HL-60 (cell line): ENCODE measurements at regions not wholly inside any gene's neighbourhood (a gene's known extent, or its start where the extent isn't known, plus 50 kb on each side); places are given as distances from the start of the nearest gene placed in this dataset.

Experiments used
- DNase-seq, 2 experiments: peaks; one replicate each; pipeline ENCODE4 v3.0.0-alpha.2; 2010 to 2020; ENCODE audit warnings: low read depth in 1 of 2, low spot score in 1 of 2
- H3K27ac ChIP-seq: fragments of 250-450 bp; sonication (Bioruptor Pico); replicated peaks from 2 replicates; pipeline ENCODE4 v1.5.1; 2020; ENCODE audit warnings: mild to moderate bottlenecking, moderate library complexity
- H3K27me3 ChIP-seq: fragments of 250-450 bp; sonication (Bioruptor Pico); 2 replicates; pipeline ENCODE4 v1.5.1; 2021; ENCODE audit warnings: mild to moderate bottlenecking, moderate library complexity; ENCODE audit not compliant: insufficient read depth, poor library complexity, severe bottlenecking
- H3K4me3 ChIP-seq: replicated peaks from 2 replicates; pipeline ENCODE4 v1.5.1; 2011; ENCODE audit warnings: mild to moderate bottlenecking, control low read depth, low read length; ENCODE audit not compliant: insufficient read depth
- GABPA ChIP-seq: IDR thresholded peaks from 2 replicates; pipeline ENCODE4 v1.6.1; 2012; ENCODE audit warnings: low read depth
- POLR2AphosphoS5 ChIP-seq: IDR thresholded peaks from 2 replicates; pipeline ENCODE4 v1.6.1; 2012; ENCODE audit warnings: low read depth
- REST ChIP-seq: IDR thresholded peaks from 2 replicates; pipeline ENCODE4 v1.6.1; 2012; ENCODE audit warnings: low read depth; ENCODE audit not compliant: insufficient replicate concordance
- SPI1 ChIP-seq: IDR thresholded peaks from 2 replicates; pipeline ENCODE4 v1.6.1; 2012; ENCODE audit warnings: low read depth, mild to moderate bottlenecking, borderline replicate concordance
- TF ChIP-seq, protein P1 (sequence below): IDR thresholded peaks from one replicate; pipeline ENCODE4 v1.5.1; 2011; ENCODE audit warnings: low read length, control low read depth, inconsistent platforms; ENCODE audit not compliant: insufficient read depth

- no peak overlapping the region for H3K4me3 ChIP-seq
- H3K27ac ChIP-seq: no peak overlapping the region
- no peaks in the 10 kb centered on the region for H3K27me3 ChIP-seq
- TF ChIP-seq SPI1 (no peak), REST (no peak), GABPA (no peak), POLR2AphosphoS5 (no peak)
- TF ChIP-seq, protein P1, sequence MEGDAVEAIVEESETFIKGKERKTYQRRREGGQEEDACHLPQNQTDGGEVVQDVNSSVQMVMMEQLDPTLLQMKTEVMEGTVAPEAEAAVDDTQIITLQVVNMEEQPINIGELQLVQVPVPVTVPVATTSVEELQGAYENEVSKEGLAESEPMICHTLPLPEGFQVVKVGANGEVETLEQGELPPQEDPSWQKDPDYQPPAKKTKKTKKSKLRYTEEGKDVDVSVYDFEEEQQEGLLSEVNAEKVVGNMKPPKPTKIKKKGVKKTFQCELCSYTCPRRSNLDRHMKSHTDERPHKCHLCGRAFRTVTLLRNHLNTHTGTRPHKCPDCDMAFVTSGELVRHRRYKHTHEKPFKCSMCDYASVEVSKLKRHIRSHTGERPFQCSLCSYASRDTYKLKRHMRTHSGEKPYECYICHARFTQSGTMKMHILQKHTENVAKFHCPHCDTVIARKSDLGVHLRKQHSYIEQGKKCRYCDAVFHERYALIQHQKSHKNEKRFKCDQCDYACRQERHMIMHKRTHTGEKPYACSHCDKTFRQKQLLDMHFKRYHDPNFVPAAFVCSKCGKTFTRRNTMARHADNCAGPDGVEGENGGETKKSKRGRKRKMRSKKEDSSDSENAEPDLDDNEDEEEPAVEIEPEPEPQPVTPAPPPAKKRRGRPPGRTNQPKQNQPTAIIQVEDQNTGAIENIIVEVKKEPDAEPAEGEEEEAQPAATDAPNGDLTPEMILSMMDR: no peak
- no peak for DNase-seq
Measured at GRCh38 chr2:52238782-52239181, 1206.8 kb upstream of the NRXN1 start.

DNA sequence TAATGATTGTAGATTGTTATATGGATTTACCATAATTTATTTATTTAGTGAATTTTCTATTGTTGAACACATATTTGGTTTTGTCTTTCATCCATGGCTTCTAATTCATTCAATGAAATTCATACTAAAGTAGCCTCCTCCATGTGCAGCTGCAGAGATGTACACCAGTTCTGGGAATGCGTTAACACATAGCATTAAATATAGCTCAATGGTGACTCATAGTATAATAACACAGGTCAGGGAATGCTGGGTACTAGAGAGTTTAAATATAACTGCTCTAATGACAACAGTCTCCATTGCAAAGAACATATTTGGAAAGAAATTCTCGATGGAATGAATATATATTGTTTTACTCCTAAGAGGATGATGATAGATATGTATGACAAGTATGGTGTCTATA is 1190.2 kb upstream of the NRXN1 start:
- H3K4me3 ChIP-seq: no peak overlapping the region
- H3K27ac ChIP-seq: no peak overlapping the region
- TF ChIP-seq, protein P1: no peak
- no peak for TF ChIP-seq SPI1
- no peak for TF ChIP-seq REST
- TF ChIP-seq POLR2AphosphoS5: no peak
- TF ChIP-seq GABPA: no peak
- no peak for DNase-seq
- H3K27me3 ChIP-seq: no peaks in the 10 kb centered on the region

DNA sequence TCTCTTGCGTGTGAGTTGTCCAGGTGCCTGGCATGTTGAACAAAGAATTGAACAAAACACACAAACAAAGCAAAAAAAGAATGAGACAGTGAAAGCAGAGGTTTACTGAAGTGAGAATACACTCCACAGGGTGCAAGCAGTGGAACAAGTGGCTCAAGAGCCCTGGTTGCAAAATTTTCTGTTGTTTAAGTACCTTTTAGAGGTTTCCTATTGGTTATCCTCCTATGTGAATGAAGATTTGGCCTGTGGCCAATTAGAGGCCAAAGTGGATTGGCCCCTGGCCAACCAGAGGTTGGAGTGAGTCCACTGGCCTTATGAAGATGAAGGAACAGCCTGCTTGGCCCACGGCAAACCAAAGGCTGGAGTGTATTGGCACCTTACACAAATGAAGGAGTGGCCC is 1188.5 kb upstream of the NRXN1 start:
- no peak for DNase-seq
- no peak overlapping the region for H3K27ac ChIP-seq
- no peak overlapping the region for H3K4me3 ChIP-seq
- H3K27me3 ChIP-seq: no peaks in the 10 kb centered on the region
- TF ChIP-seq REST (no peak), POLR2AphosphoS5 (no peak), SPI1 (no peak), GABPA (no peak)
- TF ChIP-seq, protein P1: no peak
